ENCODE measurements at regions not wholly inside any gene's neighbourhood (a gene's known extent, or its start where the extent isn't known, plus 50 kb on each side); places are given as distances from the start of the nearest gene placed in this dataset.

DNA sequence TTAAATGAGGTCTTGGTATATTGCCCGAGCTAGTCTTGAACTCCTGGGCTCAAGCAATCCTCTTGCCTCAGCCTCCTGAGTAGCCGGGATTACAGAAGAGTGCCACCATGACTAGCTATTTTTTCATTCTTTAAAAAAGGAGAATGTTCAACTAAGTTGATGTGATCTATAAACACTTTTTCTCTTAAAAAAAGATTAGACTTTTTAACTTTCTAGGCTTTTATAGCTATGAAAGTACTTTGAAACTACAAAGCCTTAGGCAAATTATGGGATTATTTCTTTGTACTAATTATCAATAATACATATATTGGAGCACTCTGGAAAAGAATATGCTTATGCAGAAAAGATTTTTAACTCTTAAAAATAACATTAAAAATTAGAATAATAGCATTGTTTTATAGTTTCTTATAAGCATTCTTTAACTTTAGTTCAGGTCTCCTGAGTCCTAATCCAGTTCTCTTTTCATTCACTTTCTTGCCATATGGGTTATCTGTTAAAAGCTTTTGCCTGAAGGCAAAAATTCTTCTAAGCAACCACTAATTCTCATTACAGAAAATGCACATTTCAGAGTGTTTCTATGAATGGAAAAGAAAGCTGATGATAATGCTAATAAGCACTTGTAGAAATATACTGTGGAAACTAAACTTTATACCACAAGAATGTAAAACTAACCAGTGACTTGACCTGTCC lies 87.8 kb downstream of the DPPA2 start:
- Histone ChIP-seq H3K9me3 (peaks cover 0 to 9% (median 0%) of the 10 kb centered on the region in 4 donors), H3K27ac (no peak overlapping the region), H3K27me3 (no peaks in the 10 kb centered on the region), H3K4me3 (no peak overlapping the region), H3K36me3 (no peaks in the 10 kb centered on the region), H3K4me1 (no peaks in the 10 kb centered on the region)
- 85 to 86% methylated on average over 2 of the region's 2 CpGs for WGBS, 2 donors
- TF ChIP-seq POLR2A (IDR thresholded peaks at IDR 0.05), result no peak
- TF ChIP-seq EP300 (IDR thresholded peaks at IDR 0.05), result no peak
- TF ChIP-seq, protein P1, sequence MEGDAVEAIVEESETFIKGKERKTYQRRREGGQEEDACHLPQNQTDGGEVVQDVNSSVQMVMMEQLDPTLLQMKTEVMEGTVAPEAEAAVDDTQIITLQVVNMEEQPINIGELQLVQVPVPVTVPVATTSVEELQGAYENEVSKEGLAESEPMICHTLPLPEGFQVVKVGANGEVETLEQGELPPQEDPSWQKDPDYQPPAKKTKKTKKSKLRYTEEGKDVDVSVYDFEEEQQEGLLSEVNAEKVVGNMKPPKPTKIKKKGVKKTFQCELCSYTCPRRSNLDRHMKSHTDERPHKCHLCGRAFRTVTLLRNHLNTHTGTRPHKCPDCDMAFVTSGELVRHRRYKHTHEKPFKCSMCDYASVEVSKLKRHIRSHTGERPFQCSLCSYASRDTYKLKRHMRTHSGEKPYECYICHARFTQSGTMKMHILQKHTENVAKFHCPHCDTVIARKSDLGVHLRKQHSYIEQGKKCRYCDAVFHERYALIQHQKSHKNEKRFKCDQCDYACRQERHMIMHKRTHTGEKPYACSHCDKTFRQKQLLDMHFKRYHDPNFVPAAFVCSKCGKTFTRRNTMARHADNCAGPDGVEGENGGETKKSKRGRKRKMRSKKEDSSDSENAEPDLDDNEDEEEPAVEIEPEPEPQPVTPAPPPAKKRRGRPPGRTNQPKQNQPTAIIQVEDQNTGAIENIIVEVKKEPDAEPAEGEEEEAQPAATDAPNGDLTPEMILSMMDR (IDR thresholded peaks at IDR 0.05), result no peak
- no peak for DNase-seq (ENCODE audit: low spot score in 2 of 2)

DNA sequence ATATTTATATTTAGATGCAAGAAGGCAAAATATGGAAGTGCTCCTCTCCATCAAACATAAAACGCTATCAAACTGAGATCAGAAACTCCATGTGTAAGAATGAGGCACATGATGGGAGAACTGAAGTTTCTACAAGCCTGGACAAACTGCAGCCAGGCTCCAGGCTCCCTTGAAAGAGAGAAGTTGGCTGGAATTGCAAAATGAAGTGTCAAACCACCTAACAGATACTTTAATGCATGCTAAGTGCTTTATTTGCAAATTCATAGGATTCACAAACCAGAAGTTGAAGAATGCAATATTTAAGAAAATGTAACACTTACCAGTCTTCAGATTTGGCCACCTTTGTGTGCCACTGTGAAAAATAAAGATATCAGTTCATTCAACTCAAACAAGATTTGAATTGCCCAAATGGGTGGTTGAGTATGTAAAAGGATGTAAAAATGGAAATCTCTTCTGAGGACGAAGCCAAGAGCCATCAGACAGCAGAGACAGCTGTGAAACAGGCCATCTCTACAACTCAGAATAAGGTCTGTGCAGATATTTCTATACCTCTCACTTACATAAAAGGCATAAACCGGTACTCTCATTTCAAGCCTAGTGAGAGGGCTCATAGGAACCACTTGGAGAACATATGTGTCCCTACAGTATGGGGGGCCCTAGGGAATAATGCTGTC lies 87.0 kb downstream of the DPPA2 start:
- no peaks in the 10 kb centered on the region for H3K36me3 ChIP-seq
- no peak for DNase-seq (ENCODE audit: low spot score in 2 of 2)
- 80 to 84% methylated on average over 3 of the region's 3 CpGs for WGBS, 2 donors

DNA sequence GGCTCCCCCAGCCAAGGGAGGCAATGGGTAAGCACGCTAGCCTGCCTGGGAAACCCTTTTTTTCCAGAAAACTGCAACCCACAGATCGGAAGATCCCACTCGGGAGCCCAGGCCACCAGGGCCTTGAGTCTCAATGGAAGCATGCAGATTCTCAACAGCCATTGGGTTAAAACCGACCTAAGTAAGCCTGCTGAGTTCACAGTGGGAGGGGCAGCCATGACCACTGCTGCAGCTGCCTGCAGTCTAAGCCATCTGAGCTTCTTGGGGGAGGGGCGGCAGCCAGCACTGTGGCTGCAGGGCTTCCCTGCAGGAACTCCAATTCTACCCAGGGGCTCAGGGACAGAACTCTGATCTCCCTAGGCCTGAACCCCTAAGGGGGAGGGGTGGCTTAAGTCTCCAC lies 82.0 kb downstream of the DPPA2 start:
- H3K9me3 ChIP-seq, result peaks cover 0 to 13% (median 0%) of the 10 kb centered on the region in 4 donors
- no peaks in the 10 kb centered on the region for H3K27me3 ChIP-seq
- no peak overlapping the region for H3K4me3 ChIP-seq
- no peaks in the 10 kb centered on the region for H3K36me3 ChIP-seq
- WGBS, 2 donors, result 74 to 89% methylated on average over 1 to 4 of the region's 5 CpGs
- DNase-seq (ENCODE audit: low spot score in 2 of 2), result no peak
- no peaks in the 10 kb centered on the region for H3K4me1 ChIP-seq
- TF ChIP-seq POLR2A (IDR thresholded peaks at IDR 0.05) (no peak), EP300 (IDR thresholded peaks at IDR 0.05) (no peak)
- TF ChIP-seq, protein P1 (IDR thresholded peaks at IDR 0.05), result no peak
- H3K27ac ChIP-seq, result no peak overlapping the region

More for the DNA sequence above, 87.0 kb downstream of the DPPA2 start:
- Histone ChIP-seq H3K4me3 (no peak overlapping the region), H3K9me3 (peaks cover 0 to 10% (median 0%) of the 10 kb centered on the region in 4 donors), H3K27ac (no peak overlapping the region), H3K27me3 (no peaks in the 10 kb centered on the region), H3K4me1 (no peaks in the 10 kb centered on the region)
- TF ChIP-seq, protein P1 (IDR thresholded peaks at IDR 0.05), result no peak
- no peak for TF ChIP-seq EP300 (IDR thresholded peaks at IDR 0.05)

DNA sequence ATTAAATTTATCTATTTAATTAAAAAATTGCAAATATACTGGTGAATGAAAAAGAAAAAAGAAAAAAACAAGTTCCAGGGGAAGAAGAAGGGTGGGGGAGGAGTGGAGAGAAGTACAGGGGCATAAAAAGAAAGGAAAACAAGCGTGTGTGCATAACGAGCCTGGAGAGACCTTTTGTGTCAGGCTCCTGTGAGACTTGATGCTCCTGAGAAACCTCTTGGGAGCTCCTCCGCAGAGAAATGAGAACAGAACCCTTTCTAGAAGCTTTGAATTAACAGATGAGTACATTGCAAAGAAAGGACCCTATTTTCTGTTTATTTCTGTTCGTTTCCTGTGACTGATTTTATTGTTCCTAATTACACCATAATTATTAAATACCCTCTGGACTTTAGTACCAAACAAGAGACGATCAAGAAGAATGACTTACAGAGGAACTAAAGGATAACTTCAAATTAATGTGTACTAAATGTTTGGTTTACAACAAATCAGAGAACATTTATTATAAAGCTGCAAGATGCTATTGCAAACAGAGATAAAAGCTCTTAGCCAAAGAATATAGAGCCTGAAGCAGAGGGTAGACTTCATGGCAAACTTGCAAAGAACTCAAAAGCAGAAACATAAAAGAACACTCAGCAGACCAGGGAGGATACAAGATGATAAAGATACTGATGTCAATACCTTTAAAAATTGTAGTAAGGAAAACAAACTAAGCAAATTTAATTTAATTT lies 74.7 kb downstream of the DPPA2 start:
- no peaks in the 10 kb centered on the region for H3K9me3 ChIP-seq
- no peak overlapping the region for H3K27ac ChIP-seq
- no peaks in the 10 kb centered on the region for H3K36me3 ChIP-seq
- TF ChIP-seq EP300 (IDR thresholded peaks at IDR 0.05) (no peak), POLR2A (IDR thresholded peaks at IDR 0.05) (no peak)
- TF ChIP-seq, protein P1 (IDR thresholded peaks at IDR 0.05), result no peak
- WGBS, 2 donors, result 7 to 21% methylated on average over 5 of the region's 5 CpGs
- H3K4me3 ChIP-seq, result no peak overlapping the region
- H3K4me1 ChIP-seq, result no peaks in the 10 kb centered on the region
- H3K27me3 ChIP-seq, result no peaks in the 10 kb centered on the region
- DNase-seq (ENCODE audit: low spot score in 2 of 2), result no peak

DNA sequence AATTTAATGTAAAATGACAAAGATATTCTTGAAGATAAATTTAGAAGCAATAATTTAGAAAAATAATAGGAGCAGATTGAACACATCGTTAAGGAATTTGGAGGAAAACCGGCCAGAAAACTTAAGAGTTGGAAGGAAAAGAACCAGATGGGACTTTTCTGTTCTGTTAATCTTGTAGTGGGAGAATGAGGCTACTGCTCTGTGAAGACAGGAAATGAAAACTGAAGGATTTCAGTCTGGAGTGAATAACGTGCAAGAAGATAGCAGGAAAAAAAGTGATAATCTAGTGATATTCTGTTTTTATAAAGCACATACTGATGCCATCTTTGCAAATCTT lies 74.2 kb downstream of the DPPA2 start:
- TF ChIP-seq, protein P1 (IDR thresholded peaks at IDR 0.05), result no peak
- TF ChIP-seq POLR2A (IDR thresholded peaks at IDR 0.05), result no peak
- TF ChIP-seq EP300 (IDR thresholded peaks at IDR 0.05), result no peak
- 37 to 38% methylated on average over 3 of the region's 3 CpGs for WGBS, 2 donors
- Histone ChIP-seq H3K27ac (no peak overlapping the region), H3K9me3 (no peaks in the 10 kb centered on the region), H3K4me3 (no peak overlapping the region), H3K27me3 (no peaks in the 10 kb centered on the region), H3K4me1 (no peaks in the 10 kb centered on the region), H3K36me3 (no peaks in the 10 kb centered on the region)
- no peak for DNase-seq (ENCODE audit: low spot score in 2 of 2)
